ENCODE measurements at regions not wholly inside any gene's neighbourhood (a gene's known extent, or its start where the extent isn't known, plus 50 kb on each side); places are given as distances from the start of the nearest gene placed in this dataset.

GRCh38 chr17:79138826-79139225 is 64.2 kb downstream of the ENGASE start:
- TF ChIP-seq CTCF (IDR thresholded peaks at IDR 0.05) (no peak), POLR2AphosphoS5 (IDR thresholded peaks at IDR 0.05) (no peak)

All from prostate gland (tissue), 2 donors.